Hepatocyte (in vitro differentiated cells): ENCODE measurements at regions not wholly inside any gene's neighbourhood (a gene's known extent, or its start where the extent isn't known, plus 50 kb on each side); places are given as distances from the start of the nearest gene placed in this dataset.

Experiments
- EZH2 ChIP-seq: fragments of 200-600 bp; sonication (generic); IDR thresholded peaks from 2 replicates; pipeline ENCODE4 v1.6.1; 2016; ENCODE audit warnings: antibody characterized with exemption, mild to moderate bottlenecking, borderline replicate concordance
- EZH2phosphoT487 ChIP-seq: fragments of 200-600 bp; sonication (generic); IDR thresholded peaks from one replicate; pipeline ENCODE4 v1.6.1; 2018; ENCODE audit warnings: antibody characterized with exemption, mild to moderate bottlenecking, low read depth, moderate library complexity; ENCODE audit not compliant: unreplicated experiment, severe bottlenecking
- TF ChIP-seq, protein P1 (sequence below): fragments of 200-600 bp; sonication (generic); IDR thresholded peaks from 2 replicates; pipeline ENCODE4 v1.5.1; 2016; ENCODE audit warnings: antibody characterized with exemption, mild to moderate bottlenecking; ENCODE audit not compliant: poor library complexity

DNA sequence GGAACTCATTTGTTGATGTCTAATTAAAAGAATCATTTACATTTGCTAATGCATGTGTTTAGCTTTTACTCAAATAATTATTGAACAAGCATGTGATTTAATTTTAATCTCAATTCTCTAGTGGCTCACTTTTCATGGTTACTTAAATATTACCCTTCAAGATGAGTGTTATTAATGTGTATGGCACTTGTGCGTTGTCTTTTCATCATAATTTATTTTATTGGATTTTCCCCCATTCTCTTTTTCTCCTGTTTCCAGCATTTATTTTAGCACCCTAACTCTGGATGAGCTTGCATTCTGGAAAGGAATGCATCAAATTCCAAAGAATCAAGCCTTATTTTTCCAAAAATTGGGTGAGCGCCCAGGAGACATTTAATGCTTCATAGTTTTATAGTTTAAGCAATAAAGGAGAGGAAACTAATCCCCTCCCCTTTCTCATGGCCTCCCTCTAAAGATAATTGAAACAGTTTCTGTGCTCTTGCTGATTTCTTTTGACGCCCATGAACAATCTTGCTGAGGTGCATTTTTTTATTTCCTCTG, 191.1 kb upstream of the FAT4 start:
- TF ChIP-seq, protein P1, sequence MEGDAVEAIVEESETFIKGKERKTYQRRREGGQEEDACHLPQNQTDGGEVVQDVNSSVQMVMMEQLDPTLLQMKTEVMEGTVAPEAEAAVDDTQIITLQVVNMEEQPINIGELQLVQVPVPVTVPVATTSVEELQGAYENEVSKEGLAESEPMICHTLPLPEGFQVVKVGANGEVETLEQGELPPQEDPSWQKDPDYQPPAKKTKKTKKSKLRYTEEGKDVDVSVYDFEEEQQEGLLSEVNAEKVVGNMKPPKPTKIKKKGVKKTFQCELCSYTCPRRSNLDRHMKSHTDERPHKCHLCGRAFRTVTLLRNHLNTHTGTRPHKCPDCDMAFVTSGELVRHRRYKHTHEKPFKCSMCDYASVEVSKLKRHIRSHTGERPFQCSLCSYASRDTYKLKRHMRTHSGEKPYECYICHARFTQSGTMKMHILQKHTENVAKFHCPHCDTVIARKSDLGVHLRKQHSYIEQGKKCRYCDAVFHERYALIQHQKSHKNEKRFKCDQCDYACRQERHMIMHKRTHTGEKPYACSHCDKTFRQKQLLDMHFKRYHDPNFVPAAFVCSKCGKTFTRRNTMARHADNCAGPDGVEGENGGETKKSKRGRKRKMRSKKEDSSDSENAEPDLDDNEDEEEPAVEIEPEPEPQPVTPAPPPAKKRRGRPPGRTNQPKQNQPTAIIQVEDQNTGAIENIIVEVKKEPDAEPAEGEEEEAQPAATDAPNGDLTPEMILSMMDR: no peak
- TF ChIP-seq EZH2phosphoT487 (no peak), EZH2 (no peak)
